Gastroesophageal sphincter (tissue), 4 donors: ENCODE measurements at regions not wholly inside any gene's neighbourhood (a gene's known extent, or its start where the extent isn't known, plus 50 kb on each side); places are given as distances from the start of the nearest gene placed in this dataset.

ENCODE experiments used
- ATAC-seq: fragments of 150-250 bp; one replicate; pipeline ENCODE4 v1.9.1; 2016; ENCODE audit warnings: mild to moderate bottlenecking, moderate library complexity
- H3K27ac ChIP-seq, 4 donors: fragments of 200-600 bp; sonication (generic) in 3 of 4; 1 replicate in 3 of 4; 2 replicates in 1 of 4; pipeline ENCODE4 v1.5.1; 2016 to 2019
- H3K27me3 ChIP-seq: fragments of 200-600 bp; sonication (generic); one replicate; pipeline ENCODE4 v1.5.1; 2019
- H3K36me3 ChIP-seq, 2 donors: fragments of 200-600 bp; sonication (generic); one replicate each; pipeline ENCODE4 v1.5.1; 2019; ENCODE audit warnings: control low read depth in 1 of 2
- H3K4me1 ChIP-seq, 3 donors: fragments of 200-600 bp; sonication (generic); 1 replicate in 2 of 3; 2 replicates in 1 of 3; pipeline ENCODE4 v1.5.1; 2016 to 2019; ENCODE audit warnings: control low read depth in 2 of 3
- H3K4me3 ChIP-seq, 2 donors: fragments of 200-600 bp; sonication (generic); one replicate each; pipeline ENCODE4 v1.5.1; 2019; ENCODE audit warnings: mild to moderate bottlenecking in 1 of 2, moderate library complexity in 1 of 2
- H3K9me3 ChIP-seq, 3 donors: fragments of 200-600 bp; sonication (generic); one replicate each; pipeline ENCODE4 v1.5.1; 2017 to 2019; ENCODE audit warnings: control low read depth in 2 of 3
- CTCF ChIP-seq, 4 experiments: fragments of 200-600 bp in 2 of 4; fragments of 450-650 bp in 2 of 4; sonication (generic) in 1 of 4; IDR thresholded peaks; one replicate each; pipeline ENCODE4 v1.5.1; 2017 to 2019; ENCODE audit warnings: antibody characterized with exemption in 4 of 4, mild to moderate bottlenecking in 2 of 4, moderate library complexity in 2 of 4
- EP300 ChIP-seq: sonication (generic); formaldehyde crosslinking; IDR thresholded peaks from one replicate; pipeline ENCODE4 v1.6.1; 2017; ENCODE audit warnings: antibody characterized with exemption, mild to moderate bottlenecking
- POLR2A ChIP-seq, 2 donors: fragments of 450-650 bp; IDR thresholded peaks; one replicate each; pipeline ENCODE4 v1.6.1; 2017; ENCODE audit warnings: antibody characterized with exemption in 2 of 2, mild to moderate bottlenecking in 2 of 2, moderate library complexity in 1 of 2
- POLR2AphosphoS5 ChIP-seq: sonication (generic); formaldehyde crosslinking; IDR thresholded peaks from one replicate; pipeline ENCODE4 v1.6.1; 2017; ENCODE audit warnings: antibody characterized with exemption
- WGBS, 2 donors: methylation state at CpG; one replicate each; pipeline ENCODE4 v1.1.5; 2018; ENCODE audit warnings: low coverage in 1 of 2; 5-methylcytosine and 5-hydroxymethylcytosine counted together

- no peaks in the 10 kb centered on the region for H3K9me3 ChIP-seq
- TF ChIP-seq EP300 (no peak), CTCF (IDR thresholded peaks at IDR 0.05) (no peak), POLR2A (IDR thresholded peaks at IDR 0.05) (no peak), POLR2AphosphoS5 (no peak)
- ATAC-seq: no peak
- H3K27ac ChIP-seq: no peak overlapping the region
- 81% methylated on average over 13 of the region's 23 CpGs; no CpG with 5 or more reads in 1 of the 2 donors for WGBS, 2 donors
- H3K36me3 ChIP-seq: no peaks in the 10 kb centered on the region
- no peaks in the 10 kb centered on the region for H3K4me1 ChIP-seq
- H3K27me3 ChIP-seq: peaks cover 41% of the 10 kb centered on the region
- no peak overlapping the region for H3K4me3 ChIP-seq
Observed at GRCh38 chr13:112150352-112150751, 83.4 kb downstream of the SOX1 start.

GRCh38 chr13:112152846-112153245 is 85.9 kb downstream of the SOX1 start:
- no peaks in the 10 kb centered on the region for H3K36me3 ChIP-seq
- no peak for TF ChIP-seq EP300
- no peak for TF ChIP-seq CTCF (IDR thresholded peaks at IDR 0.05)
- no peak overlapping the region for H3K4me3 ChIP-seq
- WGBS, 2 donors: 83 to 100% methylated on average over 1 to 5 of the region's 9 CpGs
- no peak overlapping the region for H3K27ac ChIP-seq
- peaks cover 41% of the 10 kb centered on the region for H3K27me3 ChIP-seq
- ATAC-seq: no peak
- H3K4me1 ChIP-seq: no peaks in the 10 kb centered on the region
- H3K9me3 ChIP-seq: peaks cover 0 to 9% (median 0%) of the 10 kb centered on the region in 3 donors

- H3K27me3 ChIP-seq: peaks cover 41% of the 10 kb centered on the region
- H3K4me1 ChIP-seq: no peaks in the 10 kb centered on the region
- no peak overlapping the region for H3K4me3 ChIP-seq
- no peak for ATAC-seq
- WGBS, 2 donors: 67 to 78% methylated on average over 2 to 5 of the region's 9 CpGs
- H3K36me3 ChIP-seq: no peaks in the 10 kb centered on the region
- H3K9me3 ChIP-seq: peaks cover 0 to 14% (median 0%) of the 10 kb centered on the region in 3 donors
- H3K27ac ChIP-seq: no peak overlapping the region
- TF ChIP-seq CTCF (IDR thresholded peaks at IDR 0.05) (no peak), EP300 (no peak), POLR2AphosphoS5 (no peak), POLR2A (IDR thresholded peaks at IDR 0.05) (no peak)
Observed at GRCh38 chr13:112153364-112153763, 86.4 kb downstream of the SOX1 start.

GRCh38 chr13:112153846-112154245 is 86.9 kb downstream of the SOX1 start:
- Histone ChIP-seq H3K36me3 (no peaks in the 10 kb centered on the region), H3K27me3 (peaks cover 45% of the 10 kb centered on the region), H3K27ac (no peak overlapping the region), H3K4me3 (no peak overlapping the region), H3K4me1 (no peaks in the 10 kb centered on the region), H3K9me3 (peaks cover 0 to 17% (median 0%) of the 10 kb centered on the region in 3 donors)
- TF ChIP-seq POLR2A (IDR thresholded peaks at IDR 0.05) (no peak), CTCF (IDR thresholded peaks at IDR 0.05) (no peak), EP300 (no peak), POLR2AphosphoS5 (no peak)
- ATAC-seq: no peak
- 60% methylated on average over 2 of the region's 6 CpGs; no CpG with 5 or more reads in 1 of the 2 donors for WGBS, 2 donors

- Histone ChIP-seq H3K36me3 (no peaks in the 10 kb centered on the region), H3K9me3 (peaks cover 0 to 21% (median 0%) of the 10 kb centered on the region in 3 donors), H3K4me3 (no peak overlapping the region), H3K4me1 (no peaks in the 10 kb centered on the region), H3K27me3 (peaks cover 48% of the 10 kb centered on the region), H3K27ac (no peak overlapping the region)
- ATAC-seq: no peak
- 60 to 69% methylated on average over 1 to 4 of the region's 14 CpGs for WGBS, 2 donors
- TF ChIP-seq POLR2AphosphoS5 (no peak), CTCF (IDR thresholded peaks at IDR 0.05) (no peak), EP300 (no peak), POLR2A (IDR thresholded peaks at IDR 0.05) (no peak)
Observed at GRCh38 chr13:112154301-112155060, 87.5 kb downstream of the SOX1 start.
